Loucy (cell line): ENCODE measurements at regions not wholly inside any gene's neighbourhood (a gene's known extent, or its start where the extent isn't known, plus 50 kb on each side); places are given as distances from the start of the nearest gene placed in this dataset.

ENCODE experiments used
- EZH2phosphoT487 ChIP-seq: fragments of 200-600 bp; IDR thresholded peaks from 2 replicates; pipeline ENCODE4 v1.6.1; 2018; ENCODE audit warnings: antibody characterized with exemption, mild to moderate bottlenecking, moderate library complexity, borderline replicate concordance
- TF ChIP-seq, protein P1 (sequence below): fragments of 200-600 bp; sonication (generic); conservative IDR thresholded peaks from 2 replicates; pipeline ENCODE4 v1.5.1; 2014; ENCODE audit warnings: mild to moderate bottlenecking, antibody characterized with exemption, low read length

DNA sequence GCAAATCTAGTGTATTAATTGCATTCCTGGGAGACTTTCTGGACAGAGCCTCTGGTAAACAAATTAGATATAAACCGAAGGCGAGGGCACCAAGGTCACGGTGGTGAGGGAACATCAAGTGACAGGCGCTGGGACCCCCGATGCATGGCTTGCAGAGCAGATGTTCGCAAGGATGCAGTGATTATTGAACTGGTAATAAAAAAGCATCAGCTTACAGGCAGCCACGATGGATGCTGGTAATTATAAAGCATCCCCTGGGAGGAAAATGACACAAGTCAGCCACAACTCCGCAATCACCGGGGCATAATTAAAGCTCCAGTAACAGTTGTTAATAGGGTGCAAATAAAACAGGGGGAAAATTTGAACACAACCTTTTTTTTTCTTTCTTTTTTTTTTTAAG, 231.1 kb upstream of the DPH6 start:
- TF ChIP-seq, protein P1, sequence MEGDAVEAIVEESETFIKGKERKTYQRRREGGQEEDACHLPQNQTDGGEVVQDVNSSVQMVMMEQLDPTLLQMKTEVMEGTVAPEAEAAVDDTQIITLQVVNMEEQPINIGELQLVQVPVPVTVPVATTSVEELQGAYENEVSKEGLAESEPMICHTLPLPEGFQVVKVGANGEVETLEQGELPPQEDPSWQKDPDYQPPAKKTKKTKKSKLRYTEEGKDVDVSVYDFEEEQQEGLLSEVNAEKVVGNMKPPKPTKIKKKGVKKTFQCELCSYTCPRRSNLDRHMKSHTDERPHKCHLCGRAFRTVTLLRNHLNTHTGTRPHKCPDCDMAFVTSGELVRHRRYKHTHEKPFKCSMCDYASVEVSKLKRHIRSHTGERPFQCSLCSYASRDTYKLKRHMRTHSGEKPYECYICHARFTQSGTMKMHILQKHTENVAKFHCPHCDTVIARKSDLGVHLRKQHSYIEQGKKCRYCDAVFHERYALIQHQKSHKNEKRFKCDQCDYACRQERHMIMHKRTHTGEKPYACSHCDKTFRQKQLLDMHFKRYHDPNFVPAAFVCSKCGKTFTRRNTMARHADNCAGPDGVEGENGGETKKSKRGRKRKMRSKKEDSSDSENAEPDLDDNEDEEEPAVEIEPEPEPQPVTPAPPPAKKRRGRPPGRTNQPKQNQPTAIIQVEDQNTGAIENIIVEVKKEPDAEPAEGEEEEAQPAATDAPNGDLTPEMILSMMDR: no peak
- TF ChIP-seq EZH2phosphoT487: no peak
